ENCODE measurements at regions not wholly inside any gene's neighbourhood (a gene's known extent, or its start where the extent isn't known, plus 50 kb on each side); places are given as distances from the start of the nearest gene placed in this dataset.

GRCh38 chr2:155714983-155715382 lies 617.5 kb downstream of the NR4A2 start:
- TF ChIP-seq ZNF10 (tag by site-specific recombination; IDR thresholded peaks at IDR 0.05): no peak
- TF ChIP-seq SCRT2 (tag by site-specific recombination; IDR thresholded peaks at IDR 0.05): no peak
- no peak for TF ChIP-seq REPIN1 (tag by site-specific recombination; IDR thresholded peaks at IDR 0.05; ENCODE audit: low read depth)
- TF ChIP-seq CTCF (tag by site-specific recombination; IDR thresholded peaks at IDR 0.05): no peak
- TF ChIP-seq ZNF23 (tag by site-specific recombination; IDR thresholded peaks at IDR 0.05; ENCODE audit: borderline replicate concordance): no peak
- TF ChIP-seq, protein P1, sequence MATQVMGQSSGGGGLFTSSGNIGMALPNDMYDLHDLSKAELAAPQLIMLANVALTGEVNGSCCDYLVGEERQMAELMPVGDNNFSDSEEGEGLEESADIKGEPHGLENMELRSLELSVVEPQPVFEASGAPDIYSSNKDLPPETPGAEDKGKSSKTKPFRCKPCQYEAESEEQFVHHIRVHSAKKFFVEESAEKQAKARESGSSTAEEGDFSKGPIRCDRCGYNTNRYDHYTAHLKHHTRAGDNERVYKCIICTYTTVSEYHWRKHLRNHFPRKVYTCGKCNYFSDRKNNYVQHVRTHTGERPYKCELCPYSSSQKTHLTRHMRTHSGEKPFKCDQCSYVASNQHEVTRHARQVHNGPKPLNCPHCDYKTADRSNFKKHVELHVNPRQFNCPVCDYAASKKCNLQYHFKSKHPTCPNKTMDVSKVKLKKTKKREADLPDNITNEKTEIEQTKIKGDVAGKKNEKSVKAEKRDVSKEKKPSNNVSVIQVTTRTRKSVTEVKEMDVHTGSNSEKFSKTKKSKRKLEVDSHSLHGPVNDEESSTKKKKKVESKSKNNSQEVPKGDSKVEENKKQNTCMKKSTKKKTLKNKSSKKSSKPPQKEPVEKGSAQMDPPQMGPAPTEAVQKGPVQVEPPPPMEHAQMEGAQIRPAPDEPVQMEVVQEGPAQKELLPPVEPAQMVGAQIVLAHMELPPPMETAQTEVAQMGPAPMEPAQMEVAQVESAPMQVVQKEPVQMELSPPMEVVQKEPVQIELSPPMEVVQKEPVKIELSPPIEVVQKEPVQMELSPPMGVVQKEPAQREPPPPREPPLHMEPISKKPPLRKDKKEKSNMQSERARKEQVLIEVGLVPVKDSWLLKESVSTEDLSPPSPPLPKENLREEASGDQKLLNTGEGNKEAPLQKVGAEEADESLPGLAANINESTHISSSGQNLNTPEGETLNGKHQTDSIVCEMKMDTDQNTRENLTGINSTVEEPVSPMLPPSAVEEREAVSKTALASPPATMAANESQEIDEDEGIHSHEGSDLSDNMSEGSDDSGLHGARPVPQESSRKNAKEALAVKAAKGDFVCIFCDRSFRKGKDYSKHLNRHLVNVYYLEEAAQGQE (tag by site-specific recombination; IDR thresholded peaks at IDR 0.05): no peak
- no peak for TF ChIP-seq YY1 (tag by site-specific recombination; IDR thresholded peaks at IDR 0.05)
- no peak for TF ChIP-seq ZNF416 (tag by site-specific recombination; IDR thresholded peaks at IDR 0.05)
- TF ChIP-seq ZNF292 (tag by site-specific recombination; IDR thresholded peaks at IDR 0.05; ENCODE audit: borderline replicate concordance, low read depth): no peak
- no peak for TF ChIP-seq SALL2 (tag by site-specific recombination; IDR thresholded peaks at IDR 0.05; ENCODE audit: borderline replicate concordance)
